HCT116 (cell line): ENCODE measurements at regions not wholly inside any gene's neighbourhood (a gene's known extent, or its start where the extent isn't known, plus 50 kb on each side); places are given as distances from the start of the nearest gene placed in this dataset.

Experiments
- ATAC-seq: fragments of 200-7000 bp; cut with Tn5 transposase; 2 replicates; pipeline ENCODE4 v1.9.1; 2020; ENCODE audit warnings: mild to moderate bottlenecking, moderate library complexity
- BruUV-seq: library from RNA; stranded (reverse); fragments of 400-500 nt; replicated peaks from 2 replicates; lab custom pipeline; 2021; lab: Mats Ljungman, UMichigan
- CTCF ChIA-PET: fragments of 300-600 bp; sonication (Branson Sonifier 250); formaldehyde crosslinking; loops from one replicate; lab custom pipeline; 2021; ENCODE audit warnings: antibody characterized with exemption; lab: Charles Lee
- POLR2A ChIA-PET: fragments of 300-600, 350-600 bp; sonication (Branson Sonifier 250); formaldehyde crosslinking; loops from one replicate; lab custom pipeline; 2021; ENCODE audit warnings: antibody characterized with exemption; lab: Charles Lee
- RAD21 ChIA-PET, 2 experiments: fragments of 300-600 bp; sonication (Branson Sonifier 250); formaldehyde crosslinking; loops; one replicate each; lab custom pipeline; 2023; ENCODE audit warnings: low total read pairs in 2 of 2; ENCODE audit not compliant: uncharacterized antibody in 2 of 2, unreplicated experiment in 2 of 2, low non-redundant PET in 1 of 2; lab: Charles Lee
- DNase-seq: peaks from one replicate; pipeline ENCODE4 v3.0.0-alpha.2; 2010; ENCODE audit warnings: low read depth, low spot score
- H2AFZ ChIP-seq: fragments of 200-600 bp; shearing (Covaris generic), sonication (generic); 2 replicates; pipeline ENCODE4 v1.6.1; 2017; ENCODE audit warnings: low read depth, mixed run types, mixed read lengths, antibody characterized with exemption, low read length; ENCODE audit not compliant: poor library complexity, severe bottlenecking
- H3K27ac ChIP-seq: 2 replicates; pipeline ENCODE4 v1.5.1; 2012; ENCODE audit warnings: low read depth, low read length
- H3K27me3 ChIP-seq: fragments of 200-600 bp; sonication (generic); 2 replicates; pipeline ENCODE4 v1.6.1; 2016; ENCODE audit warnings: mixed run types, low read length, mixed read lengths; ENCODE audit not compliant: insufficient read depth
- H3K36me3 ChIP-seq, 2 experiments: fragments of 200-500 bp in 1 of 2; fragments of 200-600 bp in 1 of 2; sonication (Bioruptor generic) in 1 of 2; sonication (generic) in 1 of 2; 2 replicates each; pipeline versions ENCODE4 v1.5.1 to v1.6.1; 2014 to 2016; ENCODE audit warnings: low read length in 2 of 2, inconsistent platforms in 1 of 2, mixed read lengths in 1 of 2, mixed run types in 1 of 2; ENCODE audit not compliant: insufficient read depth in 2 of 2, control insufficient read depth in 1 of 2
- H3K4me1 ChIP-seq, 2 experiments: fragments of 200-600 bp in 1 of 2; sonication (generic) in 1 of 2; 2 replicates each; pipeline versions ENCODE4 v1.5.1 to v1.6.1; 2012 to 2017; ENCODE audit warnings: low read length in 2 of 2, inconsistent platforms in 1 of 2, mild to moderate bottlenecking in 1 of 2, mixed read lengths in 1 of 2, mixed run types in 1 of 2, moderate library complexity in 1 of 2; ENCODE audit not compliant: insufficient read depth in 2 of 2, control insufficient read depth in 1 of 2
- H3K4me2 ChIP-seq: fragments of 200-600 bp; sonication (generic); 2 replicates; pipeline ENCODE4 v1.6.1; 2017; ENCODE audit warnings: mixed run types, low read length, mixed read lengths
- H3K4me3 ChIP-seq, 2 experiments: fragments of 200-600 bp in 1 of 2; sonication (generic) in 1 of 2; replicated peaks in 1 of 2; 2 replicates each; pipeline ENCODE4 v1.5.1; 2011 to 2016; ENCODE audit warnings: low read length in 2 of 2, control low read depth in 1 of 2, low read depth in 1 of 2, mild to moderate bottlenecking in 1 of 2, mixed read lengths in 1 of 2, mixed run types in 1 of 2
- H3K79me2 ChIP-seq: fragments of 200-600 bp; sonication (generic); 2 replicates; pipeline ENCODE4 v1.6.1; 2017; ENCODE audit warnings: mild to moderate bottlenecking, mixed run types, low read length, moderate library complexity, mixed read lengths; ENCODE audit not compliant: insufficient read depth
- H3K9ac ChIP-seq: fragments of 200-600 bp; sonication (generic); 2 replicates; pipeline ENCODE4 v1.6.1; 2016; ENCODE audit warnings: low read length, mixed read lengths
- H3K9me2 ChIP-seq: fragments of 200-600 bp; sonication (generic), shearing (Covaris generic); 2 replicates; pipeline ENCODE4 v1.6.1; 2017; ENCODE audit warnings: mixed run types, mild to moderate bottlenecking, moderate library complexity; ENCODE audit not compliant: insufficient read depth
- H3K9me3 ChIP-seq, 2 experiments: fragments of 200-500 bp in 1 of 2; fragments of 200-600 bp in 1 of 2; sonication (Bioruptor generic) in 1 of 2; sonication (generic) in 1 of 2; 2 replicates each; pipeline ENCODE4 v1.6.1; 2014 to 2017; ENCODE audit warnings: low read length in 2 of 2, mixed read lengths in 2 of 2, inconsistent platforms in 1 of 2, low read depth in 1 of 2, mild to moderate bottlenecking in 1 of 2, mixed run types in 1 of 2, moderate library complexity in 1 of 2; ENCODE audit not compliant: control insufficient read depth in 1 of 2, insufficient read depth in 1 of 2
- H4K20me1 ChIP-seq: fragments of 200-600 bp; sonication (generic), shearing (Covaris generic); 2 replicates; pipeline ENCODE4 v1.6.1; 2017; ENCODE audit warnings: mixed run types, mild to moderate bottlenecking, moderate library complexity; ENCODE audit not compliant: insufficient read depth
- EZH2 ChIP-seq: fragments of 200-600 bp; sonication (generic); IDR thresholded peaks from 2 replicates; pipeline ENCODE4 v1.6.1; 2017; ENCODE audit warnings: antibody characterized with exemption, mixed run types
- EZH2phosphoT487 ChIP-seq: fragments of 200-600 bp; IDR thresholded peaks from 2 replicates; pipeline ENCODE4 v1.6.1; 2018; ENCODE audit warnings: antibody characterized with exemption, borderline replicate concordance
- FOSL1 ChIP-seq: IDR thresholded peaks from 2 replicates; pipeline ENCODE4 v1.6.1; 2012; ENCODE audit warnings: low read depth
- JUND ChIP-seq: IDR thresholded peaks from 2 replicates; pipeline ENCODE4 v1.6.1; 2012
- POLR2A ChIP-seq: IDR thresholded peaks from 2 replicates; pipeline ENCODE4 v1.7.0; 2011; ENCODE audit warnings: borderline replicate concordance; ENCODE audit not compliant: insufficient read depth, insufficient read length; ENCODE audit errors: extremely low read depth
- SIN3A ChIP-seq: IDR thresholded peaks from 2 replicates; pipeline ENCODE4 v1.6.1; 2012; ENCODE audit warnings: low read depth
- SP1 ChIP-seq: IDR thresholded peaks from 2 replicates; pipeline ENCODE4 v1.6.1; 2012; ENCODE audit warnings: low read depth
- TCF7L2 ChIP-seq: IDR thresholded peaks from 2 replicates; pipeline ENCODE4 v1.7.0; 2011; ENCODE audit warnings: borderline replicate concordance, inconsistent platforms; ENCODE audit not compliant: insufficient read depth, insufficient read length; ENCODE audit errors: extremely low read depth
- YY1 ChIP-seq: IDR thresholded peaks from 2 replicates; pipeline ENCODE4 v1.6.1; 2011; ENCODE audit warnings: low read length, low read depth, moderate library complexity, mild to moderate bottlenecking; ENCODE audit not compliant: insufficient replicate concordance; ENCODE audit errors: extremely low read depth
- ZFX ChIP-seq: fragments of 450-650 bp; IDR thresholded peaks from 2 replicates; pipeline ENCODE4 v1.6.1; 2017
- intact Hi-C: fragments of 100-400 bp; cut with micrococcal nuclease; formaldehyde crosslinking; loops from 2 replicates; pipeline ENCODE4 v1.10.0; 2022
- TF ChIP-seq, protein P1 (sequence below): IDR thresholded peaks from 2 replicates; pipeline ENCODE4 v1.6.1; 2011; ENCODE audit warnings: mild to moderate bottlenecking, low read length, moderate library complexity; ENCODE audit not compliant: insufficient replicate concordance; ENCODE audit errors: extremely low read depth
- TF ChIP-seq, protein P2 (sequence below): IDR thresholded peaks from 2 replicates; pipeline ENCODE4 v1.6.1; 2012
- TF ChIP-seq, protein P3 (sequence below): IDR thresholded peaks from 2 replicates; pipeline ENCODE4 v1.6.1; 2012
- TF ChIP-seq, protein P4 (sequence below): IDR thresholded peaks from 2 replicates; pipeline ENCODE4 v1.6.1; 2012; ENCODE audit warnings: low read depth
- TF ChIP-seq, protein P5 (sequence below), 3 experiments: fragments of 200-600 bp in 1 of 3; sonication (generic) in 1 of 3; IDR thresholded peaks in 2 of 3; conservative IDR thresholded peaks in 1 of 3; 2 replicates each; pipeline ENCODE4 v1.5.1; 2012 to 2017; ENCODE audit warnings: low read depth in 2 of 3, low read length in 2 of 3, antibody characterized with exemption in 1 of 3, borderline replicate concordance in 1 of 3, control low read depth in 1 of 3, mild to moderate bottlenecking in 1 of 3, mixed read lengths in 1 of 3, mixed run types in 1 of 3, moderate library complexity in 1 of 3; ENCODE audit not compliant: insufficient read depth in 1 of 3

DNA sequence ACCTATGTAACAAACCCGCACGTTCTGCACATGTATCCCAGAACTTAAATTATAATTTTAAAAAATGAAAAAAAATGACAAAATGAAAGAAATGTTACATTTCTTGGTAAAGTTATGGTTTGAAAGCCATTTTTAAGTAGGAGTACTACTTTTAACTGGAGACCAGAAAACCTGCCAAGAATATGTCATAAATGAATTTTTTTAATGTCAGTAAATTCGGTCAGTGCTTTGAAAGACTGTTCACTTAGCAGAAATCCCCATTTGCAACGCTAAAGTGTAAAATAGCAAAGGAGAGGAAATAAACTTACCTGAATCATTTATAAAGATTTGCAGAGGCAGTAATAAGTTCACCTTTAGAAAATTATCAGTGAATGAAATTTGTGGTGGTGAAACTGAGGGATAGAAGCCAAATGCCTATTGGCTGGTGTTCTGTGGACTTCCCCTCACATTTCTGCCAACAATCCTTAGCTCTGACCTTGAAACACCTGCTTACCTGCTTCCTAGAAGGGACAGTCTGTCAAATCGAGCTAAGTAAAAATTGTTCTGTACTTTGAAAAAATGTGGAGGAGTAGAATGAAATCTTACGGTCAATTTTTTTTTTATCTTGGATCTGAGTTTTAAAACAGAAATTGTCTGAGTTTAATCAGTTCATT lies 714.2 kb downstream of the SLC6A15 start (continued):
- no peak for TF ChIP-seq EZH2phosphoT487
- no peak for TF ChIP-seq SP1
- TF ChIP-seq, all 23 proteins: peak for 0

DNA sequence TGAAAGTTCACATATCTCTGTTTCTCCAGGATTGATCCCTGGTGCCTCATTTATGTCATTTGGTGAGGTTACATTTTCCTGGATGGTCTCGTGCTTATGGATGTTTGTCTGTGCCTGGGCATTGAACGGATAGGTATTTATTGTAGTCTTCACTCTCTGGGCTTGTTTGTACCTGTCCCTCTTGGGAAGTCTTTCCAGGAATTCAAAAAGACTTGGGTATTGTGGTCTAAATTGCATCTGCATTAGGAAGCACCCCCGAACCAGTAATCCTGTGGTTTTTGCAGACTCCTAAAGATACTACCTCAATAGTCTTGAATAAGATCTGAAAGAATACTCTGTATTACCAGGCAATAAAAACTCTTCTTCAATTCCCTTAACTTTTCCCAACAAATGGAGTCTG lies 720.8 kb downstream of the SLC6A15 start:
- no peaks in the 10 kb centered on the region for H3K36me3 ChIP-seq
- TF ChIP-seq EZH2 (no peak), SIN3A (no peak), EZH2phosphoT487 (no peak), FOSL1 (no peak), POLR2A (no peak), ZFX (no peak), YY1 (no peak), TCF7L2 (no peak), JUND (no peak)
- TF ChIP-seq, protein P1, sequence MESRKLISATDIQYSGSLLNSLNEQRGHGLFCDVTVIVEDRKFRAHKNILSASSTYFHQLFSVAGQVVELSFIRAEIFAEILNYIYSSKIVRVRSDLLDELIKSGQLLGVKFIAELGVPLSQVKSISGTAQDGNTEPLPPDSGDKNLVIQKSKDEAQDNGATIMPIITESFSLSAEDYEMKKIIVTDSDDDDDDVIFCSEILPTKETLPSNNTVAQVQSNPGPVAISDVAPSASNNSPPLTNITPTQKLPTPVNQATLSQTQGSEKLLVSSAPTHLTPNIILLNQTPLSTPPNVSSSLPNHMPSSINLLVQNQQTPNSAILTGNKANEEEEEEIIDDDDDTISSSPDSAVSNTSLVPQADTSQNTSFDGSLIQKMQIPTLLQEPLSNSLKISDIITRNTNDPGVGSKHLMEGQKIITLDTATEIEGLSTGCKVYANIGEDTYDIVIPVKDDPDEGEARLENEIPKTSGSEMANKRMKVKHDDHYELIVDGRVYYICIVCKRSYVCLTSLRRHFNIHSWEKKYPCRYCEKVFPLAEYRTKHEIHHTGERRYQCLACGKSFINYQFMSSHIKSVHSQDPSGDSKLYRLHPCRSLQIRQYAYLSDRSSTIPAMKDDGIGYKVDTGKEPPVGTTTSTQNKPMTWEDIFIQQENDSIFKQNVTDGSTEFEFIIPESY: no peak
- TF ChIP-seq, protein P2, sequence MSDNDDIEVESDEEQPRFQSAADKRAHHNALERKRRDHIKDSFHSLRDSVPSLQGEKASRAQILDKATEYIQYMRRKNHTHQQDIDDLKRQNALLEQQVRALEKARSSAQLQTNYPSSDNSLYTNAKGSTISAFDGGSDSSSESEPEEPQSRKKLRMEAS: no peak
- TF ChIP-seq, protein P3, sequence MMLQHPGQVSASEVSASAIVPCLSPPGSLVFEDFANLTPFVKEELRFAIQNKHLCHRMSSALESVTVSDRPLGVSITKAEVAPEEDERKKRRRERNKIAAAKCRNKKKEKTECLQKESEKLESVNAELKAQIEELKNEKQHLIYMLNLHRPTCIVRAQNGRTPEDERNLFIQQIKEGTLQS: no peak
- TF ChIP-seq, protein P4, sequence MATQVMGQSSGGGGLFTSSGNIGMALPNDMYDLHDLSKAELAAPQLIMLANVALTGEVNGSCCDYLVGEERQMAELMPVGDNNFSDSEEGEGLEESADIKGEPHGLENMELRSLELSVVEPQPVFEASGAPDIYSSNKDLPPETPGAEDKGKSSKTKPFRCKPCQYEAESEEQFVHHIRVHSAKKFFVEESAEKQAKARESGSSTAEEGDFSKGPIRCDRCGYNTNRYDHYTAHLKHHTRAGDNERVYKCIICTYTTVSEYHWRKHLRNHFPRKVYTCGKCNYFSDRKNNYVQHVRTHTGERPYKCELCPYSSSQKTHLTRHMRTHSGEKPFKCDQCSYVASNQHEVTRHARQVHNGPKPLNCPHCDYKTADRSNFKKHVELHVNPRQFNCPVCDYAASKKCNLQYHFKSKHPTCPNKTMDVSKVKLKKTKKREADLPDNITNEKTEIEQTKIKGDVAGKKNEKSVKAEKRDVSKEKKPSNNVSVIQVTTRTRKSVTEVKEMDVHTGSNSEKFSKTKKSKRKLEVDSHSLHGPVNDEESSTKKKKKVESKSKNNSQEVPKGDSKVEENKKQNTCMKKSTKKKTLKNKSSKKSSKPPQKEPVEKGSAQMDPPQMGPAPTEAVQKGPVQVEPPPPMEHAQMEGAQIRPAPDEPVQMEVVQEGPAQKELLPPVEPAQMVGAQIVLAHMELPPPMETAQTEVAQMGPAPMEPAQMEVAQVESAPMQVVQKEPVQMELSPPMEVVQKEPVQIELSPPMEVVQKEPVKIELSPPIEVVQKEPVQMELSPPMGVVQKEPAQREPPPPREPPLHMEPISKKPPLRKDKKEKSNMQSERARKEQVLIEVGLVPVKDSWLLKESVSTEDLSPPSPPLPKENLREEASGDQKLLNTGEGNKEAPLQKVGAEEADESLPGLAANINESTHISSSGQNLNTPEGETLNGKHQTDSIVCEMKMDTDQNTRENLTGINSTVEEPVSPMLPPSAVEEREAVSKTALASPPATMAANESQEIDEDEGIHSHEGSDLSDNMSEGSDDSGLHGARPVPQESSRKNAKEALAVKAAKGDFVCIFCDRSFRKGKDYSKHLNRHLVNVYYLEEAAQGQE: no peak
- TF ChIP-seq, protein P5, sequence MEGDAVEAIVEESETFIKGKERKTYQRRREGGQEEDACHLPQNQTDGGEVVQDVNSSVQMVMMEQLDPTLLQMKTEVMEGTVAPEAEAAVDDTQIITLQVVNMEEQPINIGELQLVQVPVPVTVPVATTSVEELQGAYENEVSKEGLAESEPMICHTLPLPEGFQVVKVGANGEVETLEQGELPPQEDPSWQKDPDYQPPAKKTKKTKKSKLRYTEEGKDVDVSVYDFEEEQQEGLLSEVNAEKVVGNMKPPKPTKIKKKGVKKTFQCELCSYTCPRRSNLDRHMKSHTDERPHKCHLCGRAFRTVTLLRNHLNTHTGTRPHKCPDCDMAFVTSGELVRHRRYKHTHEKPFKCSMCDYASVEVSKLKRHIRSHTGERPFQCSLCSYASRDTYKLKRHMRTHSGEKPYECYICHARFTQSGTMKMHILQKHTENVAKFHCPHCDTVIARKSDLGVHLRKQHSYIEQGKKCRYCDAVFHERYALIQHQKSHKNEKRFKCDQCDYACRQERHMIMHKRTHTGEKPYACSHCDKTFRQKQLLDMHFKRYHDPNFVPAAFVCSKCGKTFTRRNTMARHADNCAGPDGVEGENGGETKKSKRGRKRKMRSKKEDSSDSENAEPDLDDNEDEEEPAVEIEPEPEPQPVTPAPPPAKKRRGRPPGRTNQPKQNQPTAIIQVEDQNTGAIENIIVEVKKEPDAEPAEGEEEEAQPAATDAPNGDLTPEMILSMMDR (IDR thresholded peaks at IDR 0.05 in 2 of 3, conservative IDR thresholded peaks at IDR 0.05 in 1 of 3; ENCODE audit: borderline replicate concordance in 1 of 3, insufficient read depth in 1 of 3, low read depth in 2 of 3, low read length in 2 of 3): no peak
- H3K4me2 ChIP-seq: no peak overlapping the region
- H3K9me3 ChIP-seq: no peaks in the 10 kb centered on the region
- H3K79me2 ChIP-seq: no peaks in the 10 kb centered on the region
- H3K27me3 ChIP-seq: no peaks in the 10 kb centered on the region
- ChIA-PET POLR2A (no interaction called here), CTCF (no interaction called here), RAD21 (no interaction called here)
- DNase-seq (no peak), ATAC-seq (no peak)
- H3K9ac ChIP-seq: no peak overlapping the region
- no TSS peak for BruUV-seq
- no peaks in the 10 kb centered on the region for H4K20me1 ChIP-seq
- H3K4me3 ChIP-seq: no peak overlapping the region
- no peak overlapping the region for H2AFZ ChIP-seq
- H3K27ac ChIP-seq: no peak overlapping the region
- H3K9me2 ChIP-seq: no peaks in the 10 kb centered on the region
- H3K4me1 ChIP-seq: no peaks in the 10 kb centered on the region
- intact Hi-C loops: no loop called here
